ENCODE measurements at regions not wholly inside any gene's neighbourhood (a gene's known extent, or its start where the extent isn't known, plus 50 kb on each side); places are given as distances from the start of the nearest gene placed in this dataset.
"Not testable (repeated sequence)": the region's sequence is repeated elsewhere in the genome, so short reads cannot be mapped to it uniquely, and the experiment has no call there.

DNA sequence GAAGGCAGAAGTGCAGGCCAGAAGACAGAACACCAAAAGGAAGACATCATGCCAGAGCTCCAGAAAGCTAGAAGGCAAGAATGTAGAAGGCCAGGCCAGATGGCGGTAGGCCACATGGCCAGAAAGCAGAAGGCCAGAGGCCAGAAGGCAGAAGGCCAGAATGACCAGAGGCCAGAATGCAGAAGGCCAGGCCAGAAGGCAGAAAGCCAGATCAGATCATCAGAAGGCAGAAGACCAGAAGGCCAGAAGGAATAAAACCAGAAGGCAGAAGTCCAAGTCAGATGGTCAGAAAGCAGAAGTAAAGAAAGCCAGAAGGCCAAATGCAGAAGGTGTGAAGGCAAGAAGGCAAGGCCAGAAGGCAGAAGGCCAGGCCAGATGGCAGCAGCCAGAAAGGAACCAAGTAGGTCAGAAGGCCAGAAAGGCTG, 185.0 kb downstream of the TUBA3C start:
- Mint-ChIP-seq H3K36me3 (peaks cover 2 to 12% (median 11%) of the 10 kb centered on the region in 3 donors), H3K9me3 (peaks cover 9 to 56% (median 34%) of the 10 kb centered on the region in 6 donors), H3K4me3 (no peak overlapping the region), H3K27me3 (ENCODE audit: low read depth in 3 of 3) (peaks cover 0 to 2% (median 0%) of the 10 kb centered on the region in 3 donors), H3K4me1 (no peaks in the 10 kb centered on the region), H3K27ac (no peak overlapping the region)
- no peak for DNase-seq

DNA sequence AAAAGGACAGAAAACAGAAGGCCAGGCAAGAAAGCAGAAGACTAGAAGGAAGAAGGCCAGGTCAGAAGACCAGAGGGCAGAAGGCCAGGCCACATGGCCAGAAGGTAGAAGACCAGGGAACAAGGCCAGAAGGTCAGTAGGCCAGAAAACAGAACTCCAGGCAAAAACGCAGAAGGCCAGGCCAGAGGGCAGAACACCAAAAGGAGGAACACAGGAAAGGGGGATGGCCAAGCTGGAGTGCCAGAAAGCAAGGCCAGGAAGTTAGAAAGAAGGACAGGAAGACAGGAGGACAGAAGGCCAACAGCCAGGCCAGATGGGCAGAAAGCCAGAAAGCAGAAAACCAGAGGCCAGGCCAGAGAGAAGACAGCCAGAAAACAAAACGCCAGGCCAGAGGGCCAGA, 185.4 kb downstream of the TUBA3C start:
- DNase-seq = no peak
- no peaks in the 10 kb centered on the region for H3K4me1 Mint-ChIP-seq
- no peak overlapping the region for H3K4me3 Mint-ChIP-seq
- peak overlapping the region in 1 of 6 donors; percentile 28 for H3K27ac Mint-ChIP-seq
- peaks cover 0 to 2% (median 0%) of the 10 kb centered on the region in 3 donors for H3K27me3 Mint-ChIP-seq (ENCODE audit: low read depth in 3 of 3)
- peaks cover 5 to 12% (median 11%) of the 10 kb centered on the region in 3 donors for H3K36me3 Mint-ChIP-seq
- H3K9me3 Mint-ChIP-seq = peaks cover 10 to 60% (median 37%) of the 10 kb centered on the region in 6 donors

DNA sequence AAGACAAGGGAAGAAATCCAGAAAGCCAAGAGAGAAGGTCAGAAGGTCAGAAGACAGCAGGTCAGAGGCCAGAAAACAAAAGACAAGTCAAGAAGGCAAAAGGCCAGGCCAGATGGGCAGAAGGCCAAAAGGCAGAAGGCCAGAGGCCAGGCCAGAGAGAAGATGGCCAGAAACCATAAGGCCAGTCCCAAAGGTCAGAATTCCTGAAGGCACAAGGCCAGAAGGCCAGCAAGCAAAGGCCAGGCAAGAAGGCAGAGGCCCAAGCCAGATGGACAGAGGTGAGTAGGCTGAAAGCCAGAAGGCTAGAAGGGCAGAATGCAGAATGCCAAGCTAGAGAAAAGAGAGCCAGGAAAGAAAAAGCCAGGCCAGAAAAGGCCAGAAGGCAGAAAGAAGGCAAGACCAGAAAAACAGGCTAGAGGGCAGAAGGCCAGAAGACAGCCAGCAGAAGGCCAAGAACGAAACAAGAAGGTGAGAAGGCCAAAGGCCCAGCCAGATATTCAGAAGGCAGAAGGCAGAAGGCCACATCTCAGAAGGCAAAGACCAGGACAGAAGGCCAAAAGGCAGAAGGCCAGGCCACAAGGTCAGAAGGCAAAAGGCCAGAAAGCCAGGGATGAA, 186.3 kb downstream of the TUBA3C start:
- no peaks in the 10 kb centered on the region for H3K27me3 Mint-ChIP-seq (ENCODE audit: low read depth in 3 of 3)
- peaks cover 10 to 64% (median 38%) of the 10 kb centered on the region in 6 donors for H3K9me3 Mint-ChIP-seq
- no peak overlapping the region for H3K4me3 Mint-ChIP-seq
- H3K36me3 Mint-ChIP-seq = peaks cover 5 to 12% (median 11%) of the 10 kb centered on the region in 3 donors
- H3K27ac Mint-ChIP-seq = no peak overlapping the region
- H3K4me1 Mint-ChIP-seq = no peaks in the 10 kb centered on the region
- no peak for DNase-seq

DNA sequence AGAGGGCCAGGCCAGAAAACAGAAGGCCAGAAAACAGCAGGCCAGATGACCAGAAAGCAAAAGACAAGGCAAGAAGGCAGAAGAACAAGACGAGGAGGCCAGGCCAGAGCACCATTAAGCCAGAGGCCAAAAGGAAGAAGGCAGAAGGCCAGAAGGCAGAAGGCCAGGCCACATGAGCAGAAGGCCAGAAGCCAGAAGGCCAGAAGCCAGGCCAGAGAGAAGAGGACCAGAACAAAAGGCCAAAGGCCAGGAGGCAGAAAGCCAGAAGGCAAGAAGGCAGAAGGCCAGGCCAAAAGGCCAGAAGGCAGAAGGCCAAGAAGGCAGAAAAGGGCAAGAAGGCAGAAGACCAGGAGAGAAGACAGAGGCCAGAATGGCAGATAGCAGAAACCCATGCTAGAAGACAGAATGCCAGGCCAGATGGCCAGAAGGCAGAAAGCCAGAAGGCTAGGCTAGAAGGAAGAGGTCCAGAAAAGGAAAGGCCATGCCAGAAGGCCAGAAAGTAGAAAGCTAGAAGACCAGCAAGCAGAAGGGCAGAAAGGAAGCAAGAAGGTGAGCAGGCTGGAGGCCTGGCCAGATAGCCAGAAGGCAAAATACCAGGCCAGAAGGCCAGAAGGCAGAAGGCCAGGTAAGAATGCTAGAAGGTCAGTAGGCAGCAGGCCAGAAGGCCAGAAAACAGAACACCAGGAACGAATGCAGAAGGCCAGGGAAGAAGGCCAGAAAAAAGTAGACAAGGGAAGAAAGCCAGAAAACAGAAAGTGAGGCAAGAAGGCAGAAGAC, 187.6 kb downstream of the TUBA3C start:
- H3K27me3 Mint-ChIP-seq (ENCODE audit: low read depth in 3 of 3) = no peaks in the 10 kb centered on the region
- no peaks in the 10 kb centered on the region for H3K4me1 Mint-ChIP-seq
- H3K4me3 Mint-ChIP-seq = no peak overlapping the region
- no peak overlapping the region for H3K27ac Mint-ChIP-seq
- no peak for DNase-seq
- peaks cover 5 to 12% (median 11%) of the 10 kb centered on the region in 3 donors for H3K36me3 Mint-ChIP-seq
- H3K9me3 Mint-ChIP-seq = peaks cover 16 to 70% (median 40%) of the 10 kb centered on the region in 6 donors

DNA sequence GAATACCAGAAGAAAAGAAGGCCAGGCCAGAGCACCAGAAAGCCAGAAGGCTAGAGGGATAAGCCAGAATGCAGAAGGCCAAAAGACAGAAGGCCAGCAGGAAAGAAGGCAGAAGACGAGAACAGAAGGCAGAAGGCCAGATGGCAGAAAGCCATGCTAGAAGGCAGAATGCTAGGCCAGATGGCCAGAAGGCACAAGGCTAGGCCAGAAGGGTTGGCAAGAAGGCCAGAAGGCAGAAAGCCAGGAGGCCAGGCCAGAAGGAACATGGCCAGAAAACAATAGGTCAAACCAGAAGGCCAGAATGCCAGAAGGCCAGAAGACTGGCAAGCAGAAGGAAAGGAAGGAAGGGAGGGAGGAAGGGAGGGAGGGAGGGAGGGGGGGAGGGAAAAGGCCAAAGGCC, 188.8 kb downstream of the TUBA3C start:
- H3K9me3 Mint-ChIP-seq = peaks cover 16 to 66% (median 38%) of the 10 kb centered on the region in 6 donors
- no peak for DNase-seq
- H3K4me3 Mint-ChIP-seq = no peak overlapping the region
- no peak overlapping the region for H3K27ac Mint-ChIP-seq
- H3K27me3 Mint-ChIP-seq (ENCODE audit: low read depth in 3 of 3) = no peaks in the 10 kb centered on the region
- peaks cover 5 to 12% (median 11%) of the 10 kb centered on the region in 3 donors for H3K36me3 Mint-ChIP-seq
- H3K4me1 Mint-ChIP-seq = no peaks in the 10 kb centered on the region

DNA sequence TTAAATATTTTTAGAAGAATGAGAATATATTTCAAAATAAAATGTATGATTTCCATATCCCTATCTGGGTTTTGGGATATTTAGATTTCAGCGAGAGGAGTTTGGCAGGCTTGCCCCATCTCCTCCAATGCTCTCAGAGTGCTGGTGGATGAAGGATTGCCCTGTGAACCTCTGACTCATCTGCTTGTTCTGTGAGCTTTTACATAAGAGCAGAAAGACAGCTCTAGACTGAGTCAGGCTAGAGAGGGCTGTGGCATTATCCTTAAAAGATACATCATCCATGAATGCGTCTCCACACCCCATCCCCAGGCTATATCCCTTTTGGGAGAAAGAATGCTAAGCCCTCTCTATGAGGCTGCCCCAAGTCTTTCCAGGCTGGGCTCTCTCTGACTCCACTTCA, 190.6 kb downstream of the TUBA3C start:
- H3K27ac Mint-ChIP-seq = no peak overlapping the region
- H3K4me3 Mint-ChIP-seq = no peak overlapping the region
- DNase-seq = no peak
- H3K27me3 Mint-ChIP-seq (ENCODE audit: low read depth in 3 of 3) = no peaks in the 10 kb centered on the region
- no peaks in the 10 kb centered on the region for H3K4me1 Mint-ChIP-seq
- H3K9me3 Mint-ChIP-seq = peaks cover 14 to 71% (median 40%) of the 10 kb centered on the region in 6 donors
- peaks cover 5 to 12% (median 11%) of the 10 kb centered on the region in 3 donors for H3K36me3 Mint-ChIP-seq

DNA sequence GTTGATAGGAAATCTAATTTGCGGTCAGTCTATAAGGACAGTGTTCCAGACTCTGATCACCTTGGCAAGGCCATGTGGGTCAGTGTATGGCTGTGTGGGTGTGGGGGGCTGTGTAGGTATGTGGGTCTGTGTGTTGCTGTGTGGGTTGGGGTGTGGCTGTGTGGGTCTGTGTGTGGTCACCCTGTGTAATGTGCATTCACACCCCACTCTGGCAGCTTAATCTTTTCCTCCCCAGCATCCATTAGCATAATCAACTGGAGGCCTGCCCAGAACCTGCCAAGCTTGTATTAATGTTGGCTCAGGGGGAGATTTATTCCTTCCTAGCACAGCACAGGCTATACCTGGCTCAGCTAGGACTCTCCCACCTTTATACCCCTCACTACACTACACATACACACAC, 203.2 kb downstream of the TUBA3C start:
- no peaks in the 10 kb centered on the region for H3K4me1 Mint-ChIP-seq
- no peak overlapping the region for H3K27ac Mint-ChIP-seq
- no peaks in the 10 kb centered on the region for H3K36me3 Mint-ChIP-seq
- peaks cover 0 to 2% (median 2%) of the 10 kb centered on the region in 3 donors for H3K27me3 Mint-ChIP-seq (ENCODE audit: low read depth in 3 of 3)
- no peak overlapping the region for H3K4me3 Mint-ChIP-seq
- H3K9me3 Mint-ChIP-seq = peaks cover 0 to 37% (median 14%) of the 10 kb centered on the region in 6 donors
- no peak for DNase-seq

DNA sequence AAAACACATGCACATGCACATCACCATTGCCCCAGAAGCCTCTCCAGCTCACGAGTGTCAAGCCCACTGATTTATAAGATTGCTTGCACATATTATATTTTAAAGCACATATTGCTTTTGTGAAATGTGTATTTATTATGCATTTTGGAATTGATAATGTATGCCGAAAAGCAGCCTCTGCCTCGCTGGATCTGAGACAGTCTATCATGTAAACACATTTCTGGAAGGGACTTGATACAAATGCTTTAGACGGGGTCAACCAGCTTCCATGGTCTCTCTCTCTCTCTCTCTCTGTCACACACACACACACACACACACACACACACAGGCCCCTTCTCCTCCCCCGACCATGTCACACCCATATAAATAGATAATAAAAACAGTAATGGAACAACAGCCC, 203.8 kb downstream of the TUBA3C start:
- no peaks in the 10 kb centered on the region for H3K4me1 Mint-ChIP-seq
- no peak for DNase-seq
- no peak overlapping the region for H3K27ac Mint-ChIP-seq
- no peaks in the 10 kb centered on the region for H3K36me3 Mint-ChIP-seq
- H3K27me3 Mint-ChIP-seq (ENCODE audit: low read depth in 3 of 3) = peaks cover 0 to 2% (median 2%) of the 10 kb centered on the region in 3 donors
- peaks cover 0 to 35% (median 9%) of the 10 kb centered on the region in 6 donors for H3K9me3 Mint-ChIP-seq
- H3K4me3 Mint-ChIP-seq = no peak overlapping the region

DNA sequence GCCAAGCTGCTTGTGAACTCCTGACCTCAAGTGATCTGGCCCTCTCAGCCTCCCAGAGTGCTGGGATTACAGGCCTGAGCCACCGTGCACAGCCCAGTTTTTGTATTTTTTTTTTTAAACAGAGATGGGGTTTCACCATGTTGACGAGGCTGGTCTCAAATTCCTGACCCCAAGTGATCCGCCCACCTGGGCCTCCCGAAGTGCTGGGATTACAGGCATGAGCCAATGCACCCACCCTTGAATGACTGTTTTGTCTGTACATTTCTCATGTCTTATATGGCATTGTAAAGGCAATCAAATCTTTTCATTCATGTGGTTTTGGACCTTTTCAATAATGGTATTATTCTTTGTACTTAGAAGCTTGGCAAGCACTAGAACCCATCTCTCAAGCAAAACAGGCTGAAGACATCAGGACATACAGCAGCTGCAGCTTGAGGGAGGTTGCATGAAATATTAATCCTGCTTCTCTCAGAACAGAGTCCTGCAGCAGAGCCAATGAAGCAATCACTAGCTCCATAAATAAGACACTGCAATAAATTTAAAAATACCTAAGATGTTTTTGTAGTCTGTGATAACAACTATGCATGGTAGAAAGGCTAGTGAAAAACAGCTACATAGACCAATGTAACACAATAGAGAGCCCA, 209.9 kb downstream of the TUBA3C start:
- no peak for DNase-seq
- Mint-ChIP-seq H3K27me3 (ENCODE audit: low read depth in 3 of 3) (peaks cover 0 to 2% (median 2%) of the 10 kb centered on the region in 3 donors), H3K4me1 (no peaks in the 10 kb centered on the region), H3K27ac (no peak overlapping the region), H3K36me3 (no peaks in the 10 kb centered on the region), H3K9me3 (peaks cover 0 to 19% (median 4%) of the 10 kb centered on the region in 6 donors), H3K4me3 (no peak overlapping the region)

DNA sequence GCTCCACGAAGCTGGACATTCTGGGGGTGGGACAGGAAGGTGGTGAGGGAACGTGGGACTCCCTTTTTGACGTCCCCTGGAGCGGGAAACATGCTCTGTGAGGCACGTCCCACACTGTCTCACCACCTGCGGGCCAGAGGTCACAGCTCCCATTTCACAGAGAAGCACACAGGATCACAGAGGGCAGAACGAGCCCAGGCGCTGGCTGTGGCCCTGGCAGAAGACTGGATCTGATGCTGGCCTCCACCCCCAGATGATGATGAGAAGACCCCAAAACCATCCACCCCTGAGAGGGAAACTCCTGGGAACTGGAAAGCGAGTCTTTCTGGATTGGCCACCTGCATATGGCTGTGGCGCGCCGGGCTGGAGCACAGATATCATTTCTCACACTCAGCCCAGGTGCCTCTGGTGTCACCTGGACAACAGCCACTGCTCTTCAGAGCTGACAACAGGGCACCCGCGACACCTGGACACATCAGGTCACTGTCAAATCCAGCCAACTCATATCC, 216.2 kb downstream of the TUBA3C start:
- Mint-ChIP-seq H3K27ac (no peak overlapping the region), H3K9me3 (peaks cover 0 to 13% (median 5%) of the 10 kb centered on the region in 6 donors), H3K4me3 (no peak overlapping the region), H3K36me3 (no peaks in the 10 kb centered on the region), H3K4me1 (no peaks in the 10 kb centered on the region), H3K27me3 (ENCODE audit: low read depth in 3 of 3) (peaks cover 0 to 2% (median 0%) of the 10 kb centered on the region in 3 donors)
- DNase-seq = no peak

DNA sequence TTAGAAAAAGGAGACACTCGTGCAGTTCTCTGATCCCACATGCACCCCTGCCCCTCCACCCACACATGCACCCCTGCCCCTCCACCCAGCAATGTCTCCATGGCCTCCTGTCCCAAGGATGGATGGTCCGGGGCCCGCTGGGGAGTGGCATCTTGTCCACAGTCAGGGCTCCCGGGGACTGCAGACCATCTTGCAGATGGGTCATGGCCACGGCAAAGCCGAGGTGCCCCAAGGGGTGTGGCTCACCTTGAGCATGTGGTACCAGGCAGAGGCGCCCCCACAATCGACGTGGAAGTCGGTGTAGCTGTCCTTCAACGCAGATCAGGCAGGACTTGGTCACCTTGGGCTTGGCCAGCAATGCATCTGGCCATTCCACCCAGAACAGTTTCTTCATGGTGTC, 216.7 kb downstream of the TUBA3C start:
- H3K4me1 Mint-ChIP-seq = no peaks in the 10 kb centered on the region
- no peak for DNase-seq
- no peak overlapping the region for H3K4me3 Mint-ChIP-seq

DNA sequence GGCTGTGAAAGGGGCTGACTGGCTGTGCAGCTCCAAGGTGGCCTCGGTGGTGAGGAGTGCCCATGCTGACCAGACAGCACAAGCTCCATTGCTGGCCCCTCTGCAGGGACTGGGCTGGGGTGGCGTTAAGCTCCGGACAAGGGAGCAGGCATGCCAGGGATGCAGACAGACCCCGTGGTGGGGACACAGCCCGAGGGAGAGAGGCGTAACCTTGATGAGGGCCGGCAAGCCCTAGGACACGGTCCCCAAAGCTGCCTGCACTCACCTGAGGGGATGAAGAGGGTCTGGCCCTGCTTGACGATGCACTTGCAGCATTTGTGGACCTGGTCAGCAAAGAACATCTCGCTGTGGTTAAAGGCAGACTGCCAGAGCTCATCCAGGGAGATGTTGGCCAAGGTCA, 217.9 kb downstream of the TUBA3C start:
- not testable (repeated sequence) for H3K27ac Mint-ChIP-seq; H3K36me3 Mint-ChIP-seq; H3K4me3 Mint-ChIP-seq; DNase-seq; H3K27me3 Mint-ChIP-seq (ENCODE audit: low read depth in 3 of 3); H3K4me1 Mint-ChIP-seq
- peaks cover 0 to 16% (median 3%) of the 10 kb centered on the region in 6 donors for H3K9me3 Mint-ChIP-seq

More for the DNA sequence above, 216.7 kb downstream of the TUBA3C start:
- H3K9me3 Mint-ChIP-seq = peaks cover 0 to 13% (median 5%) of the 10 kb centered on the region in 6 donors
- H3K36me3 Mint-ChIP-seq = no peaks in the 10 kb centered on the region
- peaks cover 0 to 2% (median 0%) of the 10 kb centered on the region in 3 donors for H3K27me3 Mint-ChIP-seq (ENCODE audit: low read depth in 3 of 3)
- H3K27ac Mint-ChIP-seq = no peak overlapping the region

DNA sequence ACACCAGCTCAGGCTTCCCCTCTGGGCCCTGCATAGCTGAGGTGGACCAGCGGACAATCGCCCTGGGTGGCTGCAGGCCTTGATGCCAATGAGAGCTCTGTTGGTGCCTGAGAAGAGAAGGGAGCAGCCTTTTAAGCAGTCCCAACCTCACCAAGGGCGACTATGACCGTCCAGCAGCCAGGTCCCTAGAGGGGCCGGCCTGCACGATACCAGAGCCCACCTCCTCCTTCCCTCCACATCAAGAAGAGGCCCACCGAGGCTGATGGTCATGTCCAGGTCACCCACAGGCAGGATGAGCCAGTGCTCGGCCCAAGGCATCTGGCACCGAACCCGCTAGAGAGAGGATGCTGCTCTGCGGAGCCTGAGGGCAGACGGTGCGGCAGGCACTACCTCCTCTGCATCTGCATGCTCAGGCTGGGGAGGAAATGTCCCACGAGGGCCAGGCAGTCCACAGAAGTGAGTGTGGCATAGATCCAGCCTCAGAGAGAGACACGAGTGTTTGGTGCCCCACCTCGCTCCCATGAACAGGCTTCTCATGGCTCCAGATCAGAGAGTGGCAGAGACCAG, 219.4 kb downstream of the TUBA3C start:
- no peaks in the 10 kb centered on the region for H3K27me3 Mint-ChIP-seq (ENCODE audit: low read depth in 3 of 3)
- H3K36me3 Mint-ChIP-seq = no peaks in the 10 kb centered on the region
- no peak for DNase-seq
- H3K4me1 Mint-ChIP-seq = no peaks in the 10 kb centered on the region
- no peak overlapping the region for H3K27ac Mint-ChIP-seq
- H3K4me3 Mint-ChIP-seq = no peak overlapping the region
- peaks cover 0 to 20% (median 6%) of the 10 kb centered on the region in 6 donors for H3K9me3 Mint-ChIP-seq

Data from immature natural killer cell (primary cell).